ENCODE measurements at regions not wholly inside any gene's neighbourhood (a gene's known extent, or its start where the extent isn't known, plus 50 kb on each side); places are given as distances from the start of the nearest gene placed in this dataset.
A peak's percentile ranks its signal among the peaks of the same experiment; 100 is the strongest.
"Not testable (repeated sequence)": the region's sequence is repeated elsewhere in the genome, so short reads cannot be mapped to it uniquely, and the experiment has no call there.

- peak; percentile 52 for DNase-seq
Observed at GRCh38 chr9:7536310-7536939, 263.2 kb downstream of the DMAC1 start.

DNA sequence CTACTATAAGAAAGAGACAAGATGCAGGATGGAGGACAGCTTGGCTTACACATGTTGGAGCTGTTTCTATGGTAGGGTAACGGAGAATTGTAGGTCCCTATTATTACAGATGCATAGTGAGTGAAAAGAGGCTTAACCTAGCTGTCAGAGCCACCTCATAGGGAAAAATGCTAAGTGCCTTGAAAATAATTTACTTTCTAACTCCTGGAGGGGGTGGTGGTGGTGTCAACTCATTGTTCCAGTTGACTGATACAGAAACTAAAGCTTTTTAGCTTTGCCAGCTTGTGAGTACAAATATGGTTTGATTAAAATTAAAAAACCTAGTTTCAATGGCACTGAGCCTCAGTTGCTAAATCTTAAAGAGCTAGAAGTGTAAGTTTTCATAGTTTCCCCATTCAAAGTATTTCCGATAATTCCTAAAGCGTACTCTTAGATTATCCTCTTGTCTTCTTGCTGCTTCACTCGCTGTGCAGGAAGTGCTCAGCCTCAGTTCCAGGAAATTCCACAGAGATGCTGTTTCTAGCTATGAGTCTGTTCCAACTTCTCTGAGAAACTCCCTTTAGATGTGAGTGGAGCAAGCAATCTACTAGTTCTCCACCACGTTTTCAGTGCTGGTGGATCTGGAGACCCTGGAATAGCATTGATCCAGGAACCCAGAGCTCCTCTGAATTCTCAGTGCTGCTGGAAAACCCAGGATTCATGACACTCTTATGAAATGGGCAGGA is 265.2 kb downstream of the DMAC1 start:
- DNase-seq, result no peak

- no peak for DNase-seq
Observed at GRCh38 chr9:7533376-7534090, 266.0 kb downstream of the DMAC1 start.

GRCh38 chr9:7523426-7524043 is 276.0 kb downstream of the DMAC1 start:
- DNase-seq, result no peak

GRCh38 chr9:7520396-7520795 is 279.2 kb downstream of the DMAC1 start:
- no peak for DNase-seq

DNA sequence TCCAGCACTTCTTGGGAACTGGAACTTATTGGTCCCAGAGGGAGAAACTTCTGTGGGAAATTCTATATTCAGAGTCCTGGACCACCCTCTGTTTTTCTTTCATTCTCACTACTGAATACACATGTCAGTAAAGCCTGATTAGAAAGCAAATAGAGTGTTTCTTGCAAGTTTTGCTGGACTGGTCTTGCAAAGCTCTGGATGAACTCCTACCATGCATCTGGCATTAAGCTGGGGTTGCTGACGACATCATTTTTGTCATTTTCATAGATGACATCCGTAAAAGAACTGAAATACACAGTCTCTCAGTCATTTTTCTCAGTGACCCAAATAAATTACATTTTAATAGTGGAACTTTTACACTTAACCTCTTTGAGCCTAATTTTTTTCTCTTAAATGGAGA is 283.2 kb downstream of the DMAC1 start:
- no peak for DNase-seq

DNA sequence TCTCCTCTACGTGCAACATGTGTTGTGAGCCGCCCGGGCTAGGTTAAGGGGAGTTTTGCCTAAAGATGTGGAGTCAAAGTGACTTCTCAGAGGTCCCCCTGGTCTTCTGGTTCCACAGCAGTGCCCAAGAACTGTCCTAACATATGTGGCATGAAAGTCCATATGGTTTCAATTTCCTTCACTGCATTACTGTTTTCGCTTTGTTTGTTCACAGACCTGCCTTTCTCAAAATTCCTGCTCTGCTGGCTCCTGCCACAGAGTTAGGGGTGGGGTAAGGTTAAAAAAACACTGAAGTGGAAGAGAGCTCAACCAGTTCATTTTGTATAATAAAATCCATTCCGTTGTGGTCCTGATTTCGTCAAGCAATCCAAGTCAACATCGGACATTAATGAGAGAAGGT is 289.4 kb downstream of the DMAC1 start:
- DNase-seq, result no peak

DNA sequence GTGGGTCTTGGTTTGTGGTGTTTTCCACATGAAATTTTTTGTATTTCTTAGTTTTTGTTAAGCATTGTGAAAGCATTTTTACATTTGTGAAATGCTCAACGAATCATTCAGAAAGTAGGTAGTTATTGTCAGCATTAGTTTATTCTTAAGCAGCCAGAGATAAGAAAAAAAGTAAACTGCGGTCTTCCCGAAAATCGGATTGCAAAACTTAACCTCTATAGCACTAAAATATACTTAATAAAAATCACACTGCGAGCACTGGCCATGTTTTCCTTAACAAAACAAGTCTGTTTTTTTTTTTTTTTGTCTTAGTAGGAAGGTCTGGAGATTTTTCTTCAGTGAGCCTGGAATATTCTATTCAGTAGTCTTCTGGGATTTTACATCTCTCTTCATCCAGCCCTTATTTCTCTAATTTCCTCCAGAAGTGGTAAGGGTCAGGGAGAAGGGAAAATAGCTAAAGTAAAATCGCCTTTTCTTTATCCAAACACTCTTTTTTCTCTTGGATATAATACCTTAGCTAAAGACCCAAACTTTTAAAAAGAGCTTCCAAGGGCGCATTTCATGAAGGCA is 289.9 kb downstream of the DMAC1 start:
- no peak for DNase-seq

DNA sequence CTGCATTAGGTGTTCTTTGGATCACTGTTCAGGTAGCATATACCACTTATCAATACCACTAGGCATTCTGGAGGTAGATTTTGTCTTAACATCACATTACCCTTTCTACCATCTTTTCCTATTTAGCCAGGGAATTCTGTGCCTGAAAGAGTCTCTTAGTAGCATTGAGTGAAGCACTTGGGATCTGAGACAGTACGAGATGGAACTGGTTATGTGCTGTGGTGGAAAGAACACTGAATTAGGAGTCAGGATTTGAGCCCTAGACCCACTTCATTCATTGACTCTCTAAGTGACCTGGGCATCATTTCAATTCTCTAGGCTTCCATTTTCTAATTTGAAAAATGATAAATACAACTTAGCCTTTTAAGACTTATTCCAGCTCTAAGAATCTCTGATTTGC is 291.1 kb downstream of the DMAC1 start:
- DNase-seq, result no peak

- DNase-seq, result no peak
Observed at GRCh38 chr9:7507566-7508270, 291.9 kb downstream of the DMAC1 start.

GRCh38 chr9:7507026-7507425 is 292.6 kb downstream of the DMAC1 start:
- DNase-seq, result no peak

- no peak for DNase-seq
Observed at GRCh38 chr9:7500521-7500920, 299.1 kb downstream of the DMAC1 start.

GRCh38 chr9:7491641-7492040 is 307.9 kb downstream of the DMAC1 start:
- DNase-seq, result no peak

GRCh38 chr9:7490317-7491108 is 309.1 kb downstream of the DMAC1 start:
- DNase-seq, result no peak

GRCh38 chr9:7489036-7489435 is 310.5 kb downstream of the DMAC1 start:
- no peak for DNase-seq

DNA sequence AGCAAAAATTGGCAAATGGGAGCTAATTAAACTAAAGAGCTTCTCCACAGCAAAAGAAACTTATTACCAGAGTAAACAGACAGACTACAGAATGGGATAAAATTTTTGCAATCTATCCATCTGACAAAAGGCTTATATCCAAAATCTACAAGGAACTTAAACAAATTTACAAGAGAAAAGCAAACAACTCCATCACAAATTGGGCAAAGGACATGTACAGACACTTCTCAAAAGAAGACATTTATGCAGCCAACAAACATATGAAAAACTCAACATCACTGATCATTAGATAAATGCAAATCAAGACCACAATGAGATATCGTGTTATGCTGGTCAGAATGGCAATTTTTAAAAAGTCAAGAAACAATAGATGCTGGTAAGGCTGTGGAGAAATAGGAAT is 315.6 kb downstream of the DMAC1 start:
- DNase-seq, result not testable (repeated sequence)

DNA sequence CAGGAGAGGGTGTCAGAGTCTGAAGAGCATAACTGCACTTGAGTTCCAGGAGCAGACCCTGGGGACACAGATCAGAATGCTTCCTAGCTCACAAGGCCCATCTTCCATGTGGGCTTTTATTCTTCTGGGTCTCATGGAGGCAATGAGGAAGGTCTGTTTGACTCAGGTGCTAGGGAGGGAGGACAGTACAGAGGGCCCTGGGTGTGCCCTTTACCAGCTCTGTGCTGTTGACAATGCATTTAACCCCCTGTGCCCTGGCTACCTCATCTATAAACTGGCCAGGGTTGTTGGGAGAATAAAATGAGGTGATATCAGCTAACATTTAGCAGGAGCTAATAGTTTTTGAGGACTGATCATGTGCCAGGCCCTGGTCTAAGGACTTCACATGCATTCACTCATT is 318.0 kb downstream of the DMAC1 start:
- DNase-seq, result no peak

DNA sequence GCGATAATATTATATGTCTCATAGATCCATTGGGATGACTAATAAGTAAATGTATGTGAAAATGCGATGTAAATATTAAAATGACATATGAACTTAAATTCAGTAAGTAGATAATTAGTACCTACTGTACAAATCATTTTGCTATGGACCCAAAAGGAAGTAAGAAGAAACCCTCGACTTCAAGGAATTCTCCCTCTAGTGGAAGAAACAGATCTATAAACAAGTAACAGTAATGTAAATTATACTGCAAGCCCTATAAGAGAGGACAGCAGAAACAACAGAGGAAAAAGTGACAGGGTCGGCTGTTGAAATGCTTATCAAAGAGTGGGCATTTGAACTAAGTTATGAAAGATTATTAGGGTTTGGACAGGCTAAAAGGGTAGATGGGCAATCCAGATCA is 320.3 kb downstream of the DMAC1 start:
- DNase-seq, result no peak

DNA sequence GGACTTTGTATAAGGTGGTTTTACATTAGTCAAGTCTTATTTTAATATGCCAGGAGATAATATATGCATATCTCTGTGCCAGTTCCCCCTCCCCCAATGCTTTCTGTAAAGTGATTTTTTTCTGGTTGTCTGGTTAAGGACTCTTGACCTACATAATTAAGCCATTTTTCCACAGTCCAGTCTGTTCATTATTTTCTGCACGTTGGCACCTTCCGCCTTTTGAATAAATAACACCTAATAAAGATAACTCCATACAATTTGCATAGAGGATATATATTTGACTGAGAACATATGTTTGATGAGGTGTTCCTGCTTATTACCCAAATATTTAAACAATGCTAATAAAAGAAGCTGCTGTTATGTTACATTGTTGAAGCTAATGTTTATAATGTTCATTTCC is 320.9 kb downstream of the DMAC1 start:
- DNase-seq, result no peak

- DNase-seq, result no peak
Observed at GRCh38 chr9:7467186-7467585, 332.4 kb downstream of the DMAC1 start.

GRCh38 chr9:7461791-7462190 is 337.8 kb downstream of the DMAC1 start:
- DNase-seq, result no peak
